ENCODE measurements at regions not wholly inside any gene's neighbourhood (a gene's known extent, or its start where the extent isn't known, plus 50 kb on each side); places are given as distances from the start of the nearest gene placed in this dataset.

DNA sequence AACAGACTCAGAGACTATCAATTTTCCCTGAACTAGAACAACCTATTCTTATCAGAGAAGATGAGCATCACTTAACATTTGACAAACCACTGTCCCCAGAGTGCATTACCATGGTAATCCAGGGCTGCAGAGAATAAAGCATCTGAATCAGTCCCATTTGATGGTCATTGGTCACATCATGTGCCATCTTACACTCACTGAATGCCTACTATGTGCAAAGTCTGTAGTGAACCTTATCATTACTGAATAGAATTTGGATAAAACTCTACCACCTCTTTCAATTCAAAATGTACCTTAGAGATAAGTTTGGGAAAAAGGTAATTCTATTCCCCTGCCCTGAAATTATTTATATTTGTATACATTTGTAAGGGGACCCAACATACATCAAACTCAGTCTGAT is 156.4 kb upstream of the TRPC7 start:
- H4K91ac ChIP-seq (replicated peaks; ENCODE audit: insufficient read length, low read length) = no peak overlapping the region
- H3K4me3 ChIP-seq (ENCODE audit: extremely low read depth in 1 of 4, insufficient read depth in 2 of 4, low read depth in 3 of 4, low read length in 4 of 4) = no peak overlapping the region
- no peak for DNase-seq (ENCODE audit: low read depth in 1 of 2, low spot score in 2 of 2)
- no peak overlapping the region for H3K27ac ChIP-seq (ENCODE audit: low read depth, low read length)
- no peak overlapping the region for H2BK12ac ChIP-seq (ENCODE audit: low read depth, low read length)
- H3K4ac ChIP-seq (replicated peaks; ENCODE audit: insufficient read length, low read depth, low read length) = no peak overlapping the region
- no peak overlapping the region for H3K14ac ChIP-seq (ENCODE audit: insufficient read length)
- H2BK15ac ChIP-seq (ENCODE audit: low read length) = no peak overlapping the region
- CTCF ChIA-PET (ENCODE audit: partially characterized antibody) = no interaction called here
- no peak overlapping the region for H3K23ac ChIP-seq (ENCODE audit: insufficient read length)
- H4K20me1 ChIP-seq (replicated peaks in 1 of 2; ENCODE audit: control insufficient read depth in 1 of 2, insufficient read depth in 2 of 2, low read length in 2 of 2) = no peaks in the 10 kb centered on the region
- no peaks in the 10 kb centered on the region for H3K23me2 ChIP-seq (ENCODE audit: low read depth, low read length)
- H3K79me2 ChIP-seq (ENCODE audit: control insufficient read depth in 1 of 2, insufficient read depth in 2 of 2, low read length in 2 of 2) = no peaks in the 10 kb centered on the region
- H4K8ac ChIP-seq (ENCODE audit: extremely low read depth, insufficient read depth, low read length) = no peak overlapping the region
- no peak overlapping the region for H3K18ac ChIP-seq (ENCODE audit: extremely low read depth, low read length)
- no peak overlapping the region for H3K4me2 ChIP-seq (ENCODE audit: insufficient read depth in 1 of 2, low read depth in 2 of 2, low read length in 2 of 2)
- no peak overlapping the region for H2BK20ac ChIP-seq (ENCODE audit: low read length)
- H4K5ac ChIP-seq (ENCODE audit: insufficient read length, low read depth, low read length) = no peak overlapping the region
- no peaks in the 10 kb centered on the region for H3K36me3 ChIP-seq (ENCODE audit: control insufficient read depth in 2 of 4, insufficient read depth in 4 of 4, low read length in 3 of 4)
- FAIRE-seq = no peak
- no peak overlapping the region for H2AK5ac ChIP-seq (ENCODE audit: low read depth, low read length)
- H3K56ac ChIP-seq (replicated peaks; ENCODE audit: insufficient read length, low read depth, low read length) = no peak overlapping the region
- no peak overlapping the region for H2AFZ ChIP-seq (ENCODE audit: low read length)
- no peaks in the 10 kb centered on the region for H3K9me3 ChIP-seq (ENCODE audit: insufficient read depth in 2 of 2, low read depth in 1 of 2, low read length in 1 of 2)
- POLR2A ChIA-PET (ENCODE audit: partially characterized antibody) = no interaction called here
- no peak overlapping the region for H2BK120ac ChIP-seq (replicated peaks; ENCODE audit: low read depth, low read length)
- H2BK5ac ChIP-seq (ENCODE audit: low read depth, low read length) = no peak overlapping the region
- H3K79me1 ChIP-seq (ENCODE audit: low read depth, low read length) = no peaks in the 10 kb centered on the region
- H3K4me1 ChIP-seq (replicated peaks in 1 of 4; ENCODE audit: control insufficient read depth in 3 of 4, insufficient read depth in 4 of 4, low read length in 3 of 4) = peaks cover 0 to 8% (median 0%) of the 10 kb centered on the region in 4 experiments; a peak in 1 of 7 replicates
- TF ChIP-seq HDAC2 (IDR thresholded peaks at IDR 0.05; ENCODE audit: borderline replicate concordance in 1 of 2, low read depth in 2 of 2, low read length in 2 of 2) (no peak), SIN3A (conservative IDR thresholded peaks at IDR 0.05 in 1 of 2, IDR thresholded peaks at IDR 0.05 in 1 of 2; ENCODE audit: low read depth in 1 of 2, low read length in 2 of 2) (no peak), BACH1 (IDR thresholded peaks at IDR 0.05; ENCODE audit: low read length) (no peak), RAD21 (IDR thresholded peaks at IDR 0.05 in 1 of 2, conservative IDR thresholded peaks at IDR 0.05 in 1 of 2; ENCODE audit: low read depth in 2 of 2, low read length in 2 of 2) (no peak), CREB1 (IDR thresholded peaks at IDR 0.05) (no peak), FOSL1 (IDR thresholded peaks at IDR 0.05; ENCODE audit: insufficient read depth, low read depth, low read length) (no peak), CTBP2 (IDR thresholded peaks at IDR 0.05; ENCODE audit: borderline replicate concordance, insufficient read depth, insufficient read length, low read length) (no peak), HDAC6 (IDR thresholded peaks at IDR 0.05; ENCODE audit: low read depth, low read length) (no peak), MAFK (IDR thresholded peaks at IDR 0.05; ENCODE audit: low read depth, low read length) (no peak)
- TF ChIP-seq, protein P1, sequence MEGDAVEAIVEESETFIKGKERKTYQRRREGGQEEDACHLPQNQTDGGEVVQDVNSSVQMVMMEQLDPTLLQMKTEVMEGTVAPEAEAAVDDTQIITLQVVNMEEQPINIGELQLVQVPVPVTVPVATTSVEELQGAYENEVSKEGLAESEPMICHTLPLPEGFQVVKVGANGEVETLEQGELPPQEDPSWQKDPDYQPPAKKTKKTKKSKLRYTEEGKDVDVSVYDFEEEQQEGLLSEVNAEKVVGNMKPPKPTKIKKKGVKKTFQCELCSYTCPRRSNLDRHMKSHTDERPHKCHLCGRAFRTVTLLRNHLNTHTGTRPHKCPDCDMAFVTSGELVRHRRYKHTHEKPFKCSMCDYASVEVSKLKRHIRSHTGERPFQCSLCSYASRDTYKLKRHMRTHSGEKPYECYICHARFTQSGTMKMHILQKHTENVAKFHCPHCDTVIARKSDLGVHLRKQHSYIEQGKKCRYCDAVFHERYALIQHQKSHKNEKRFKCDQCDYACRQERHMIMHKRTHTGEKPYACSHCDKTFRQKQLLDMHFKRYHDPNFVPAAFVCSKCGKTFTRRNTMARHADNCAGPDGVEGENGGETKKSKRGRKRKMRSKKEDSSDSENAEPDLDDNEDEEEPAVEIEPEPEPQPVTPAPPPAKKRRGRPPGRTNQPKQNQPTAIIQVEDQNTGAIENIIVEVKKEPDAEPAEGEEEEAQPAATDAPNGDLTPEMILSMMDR (IDR thresholded peaks at IDR 0.05; ENCODE audit: control extremely low read depth in 1 of 3, insufficient read depth in 1 of 3, low read depth in 1 of 3, low read length in 3 of 3) = no peak
- no peak overlapping the region for H3K9ac ChIP-seq (replicated peaks in 1 of 4; ENCODE audit: extremely low read depth in 1 of 4, low read depth in 3 of 4, low read length in 3 of 4)
- no peaks in the 10 kb centered on the region for H3K27me3 ChIP-seq (replicated peaks in 1 of 4; ENCODE audit: control insufficient read depth in 3 of 4, extremely low read depth in 1 of 4, insufficient read depth in 3 of 4, low read length in 3 of 4)

Data from H1 (cell line).